ENCODE measurements at regions not wholly inside any gene's neighbourhood (a gene's known extent, or its start where the extent isn't known, plus 50 kb on each side); places are given as distances from the start of the nearest gene placed in this dataset.
"Not testable (repeated sequence)": the region's sequence is repeated elsewhere in the genome, so short reads cannot be mapped to it uniquely, and the experiment has no call there.

DNA sequence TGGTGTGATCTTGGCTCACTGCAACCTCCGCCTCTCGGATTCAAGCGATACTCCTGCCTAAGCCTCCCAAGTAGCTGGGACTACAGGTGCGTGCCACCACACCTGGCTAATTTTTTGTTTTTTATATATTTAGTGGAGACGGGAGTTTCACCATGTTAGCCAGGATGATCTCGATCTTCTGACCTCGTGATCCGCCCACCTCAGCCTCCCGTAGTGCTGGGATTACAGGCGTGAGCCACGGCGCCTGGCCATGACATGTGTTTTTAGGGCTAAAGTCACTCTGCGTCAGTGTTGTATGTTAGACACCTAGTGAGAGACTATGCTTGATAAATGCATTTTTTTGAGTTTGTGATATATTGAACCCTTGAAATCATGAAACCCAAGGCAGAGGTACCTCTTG is 674.6 kb upstream of the CTNND2 start:
- not testable (repeated sequence) for TF ChIP-seq CTCF (IDR thresholded peaks at IDR 0.05; ENCODE audit: borderline replicate concordance, extremely low read depth, low read length, poor library complexity, severe bottlenecking); EZH2 (IDR thresholded peaks at IDR 0.05; ENCODE audit: borderline replicate concordance, low read depth, low read length, severe bottlenecking)
